Lung (tissue), 11 donors: ENCODE measurements at regions not wholly inside any gene's neighbourhood (a gene's known extent, or its start where the extent isn't known, plus 50 kb on each side); places are given as distances from the start of the nearest gene placed in this dataset.

Source experiments
- ATAC-seq: fragments of 200-7000 bp; cut with Tn5 transposase; one replicate; pipeline ENCODE4 v1.9.1; 2020; ENCODE audit warnings: moderate number of reproducible peaks; ENCODE audit not compliant: insufficient read depth, low FRiP score
- DNase-seq, 3 donors: peaks; one replicate each; pipeline ENCODE4 v3.0.0-alpha.2; 2013 to 2017
- H3K27ac ChIP-seq, 2 donors: one replicate each; pipeline ENCODE4 v1.5.1; 2013; ENCODE audit warnings: mild to moderate bottlenecking in 2 of 2, moderate library complexity in 2 of 2, control low read depth in 1 of 2, inconsistent platforms in 1 of 2, low read depth in 1 of 2, low read length in 1 of 2
- H3K27me3 ChIP-seq, 3 donors: one replicate each; pipeline ENCODE4 v1.5.1; 2013; ENCODE audit warnings: low read length in 2 of 3; ENCODE audit not compliant: control insufficient read depth in 3 of 3, insufficient read depth in 3 of 3
- H3K36me3 ChIP-seq, 4 donors: one replicate each; pipeline ENCODE4 v1.5.1; 2013; ENCODE audit warnings: low read length in 4 of 4, mild to moderate bottlenecking in 1 of 4, moderate library complexity in 1 of 4; ENCODE audit not compliant: control insufficient read depth in 4 of 4, insufficient read depth in 4 of 4
- H3K4me1 ChIP-seq, 5 donors: one replicate each; pipeline ENCODE4 v1.5.1; 2013; ENCODE audit warnings: low read length in 5 of 5, mild to moderate bottlenecking in 2 of 5, moderate library complexity in 1 of 5; ENCODE audit not compliant: control insufficient read depth in 5 of 5, insufficient read depth in 5 of 5
- H3K4me3 ChIP-seq: one replicate; pipeline ENCODE4 v1.5.1; 2013; ENCODE audit warnings: mild to moderate bottlenecking, control low read depth, moderate library complexity
- H3K9ac ChIP-seq, 2 donors: one replicate each; pipeline ENCODE4 v1.5.1; 2013; ENCODE audit warnings: low read length in 2 of 2, control low read depth in 1 of 2; ENCODE audit not compliant: insufficient read depth in 1 of 2
- H3K9me3 ChIP-seq, 4 donors: one replicate each; pipeline ENCODE4 v1.5.1; 2013; ENCODE audit warnings: low read length in 3 of 4, mild to moderate bottlenecking in 1 of 4, moderate library complexity in 1 of 4; ENCODE audit not compliant: control insufficient read depth in 4 of 4, insufficient read depth in 3 of 4
- CTCF ChIP-seq: IDR thresholded peaks from 2 replicates; pipeline ENCODE4 v1.5.1; 2012; ENCODE audit warnings: mild to moderate bottlenecking; ENCODE audit errors: control extremely low read depth, extremely low read depth
- WGBS, 2 donors: extraction: QIAGEN DNeasy Blood & Tissue Kit; methylation state at CpG; one replicate each; pipeline ENCODE4 v1.1.7; 2013; 5-methylcytosine and 5-hydroxymethylcytosine counted together
- donor health status: control.
- donor health status: control.
- donor health status: Bipolar disorder and iron deficiency.
- donor health status: healthy.
- donor health status: DM: yes; HTN: yes; CAD: no.

GRCh38 chr3:174387736-174388135 lies 471.4 kb upstream of the NAALADL2 start:
- no peaks in the 10 kb centered on the region for H3K4me1 ChIP-seq
- peaks cover 0 to 4% (median 2%) of the 10 kb centered on the region in 4 donors for H3K9me3 ChIP-seq
- TF ChIP-seq CTCF: no peak
- no peaks in the 10 kb centered on the region for H3K36me3 ChIP-seq
- no peak overlapping the region for H3K9ac ChIP-seq
- 93 to 96% methylated on average over 1 of the region's 1 CpG for WGBS, 2 donors
- no peak overlapping the region for H3K4me3 ChIP-seq
- H3K27me3 ChIP-seq: no peaks in the 10 kb centered on the region
- no peak for ATAC-seq
- H3K27ac ChIP-seq: no peak overlapping the region
- DNase-seq: no peak

- Histone ChIP-seq H3K9ac (no peak overlapping the region), H3K4me3 (no peak overlapping the region), H3K9me3 (no peaks in the 10 kb centered on the region), H3K36me3 (no peaks in the 10 kb centered on the region), H3K4me1 (no peaks in the 10 kb centered on the region), H3K27ac (no peak overlapping the region), H3K27me3 (no peaks in the 10 kb centered on the region)
- no peak for TF ChIP-seq CTCF
- DNase-seq (peak in 2 of 3 donors; percentile 15 to 25), ATAC-seq (no peak)
Observed at GRCh38 chr3:174397848-174398247, 461.3 kb upstream of the NAALADL2 start.

GRCh38 chr3:174398761-174399160 lies 460.4 kb upstream of the NAALADL2 start:
- Histone ChIP-seq H3K9ac (no peak overlapping the region), H3K36me3 (no peaks in the 10 kb centered on the region), H3K4me3 (no peak overlapping the region), H3K9me3 (no peaks in the 10 kb centered on the region), H3K27me3 (no peaks in the 10 kb centered on the region), H3K4me1 (no peaks in the 10 kb centered on the region), H3K27ac (no peak overlapping the region)
- TF ChIP-seq CTCF: no peak
- no peak for DNase-seq
- WGBS, 2 donors: 43 to 97% methylated on average over 1 of the region's 1 CpG
- no peak for ATAC-seq

GRCh38 chr3:174403831-174404230 lies 455.3 kb upstream of the NAALADL2 start:
- Histone ChIP-seq H3K27me3 (no peaks in the 10 kb centered on the region), H3K9me3 (peaks cover 0 to 1% (median 0%) of the 10 kb centered on the region in 4 donors), H3K27ac (no peak overlapping the region), H3K4me1 (no peaks in the 10 kb centered on the region), H3K9ac (no peak overlapping the region), H3K4me3 (no peak overlapping the region), H3K36me3 (no peaks in the 10 kb centered on the region)
- no peak for ATAC-seq
- no peak for DNase-seq
- TF ChIP-seq CTCF: no peak
